ENCODE measurements at regions not wholly inside any gene's neighbourhood (a gene's known extent, or its start where the extent isn't known, plus 50 kb on each side); places are given as distances from the start of the nearest gene placed in this dataset.

DNA sequence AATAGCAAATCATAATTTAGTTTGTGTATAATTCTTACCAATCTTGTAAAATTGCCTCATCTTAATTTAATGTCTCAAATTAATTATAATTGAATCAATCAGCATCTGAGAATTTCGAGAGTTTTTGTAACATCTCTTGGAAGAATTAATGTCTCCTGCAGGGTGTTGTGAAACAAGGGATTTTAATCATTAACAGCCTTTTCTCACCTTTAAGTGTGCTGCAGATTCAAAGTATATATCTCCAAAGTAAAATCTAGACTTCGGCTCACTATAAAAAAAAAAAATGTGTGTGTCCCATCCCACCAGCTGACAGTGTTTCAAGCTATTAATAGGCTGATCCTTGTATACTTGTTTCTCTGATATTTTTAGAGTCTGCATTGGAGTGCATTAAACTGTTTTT is 603.1 kb downstream of the ETNK1 start:
- TF ChIP-seq EZH2phosphoT487 (IDR thresholded peaks at IDR 0.05; ENCODE audit: borderline replicate concordance, low read length) = no peak
- TF ChIP-seq, protein P1, sequence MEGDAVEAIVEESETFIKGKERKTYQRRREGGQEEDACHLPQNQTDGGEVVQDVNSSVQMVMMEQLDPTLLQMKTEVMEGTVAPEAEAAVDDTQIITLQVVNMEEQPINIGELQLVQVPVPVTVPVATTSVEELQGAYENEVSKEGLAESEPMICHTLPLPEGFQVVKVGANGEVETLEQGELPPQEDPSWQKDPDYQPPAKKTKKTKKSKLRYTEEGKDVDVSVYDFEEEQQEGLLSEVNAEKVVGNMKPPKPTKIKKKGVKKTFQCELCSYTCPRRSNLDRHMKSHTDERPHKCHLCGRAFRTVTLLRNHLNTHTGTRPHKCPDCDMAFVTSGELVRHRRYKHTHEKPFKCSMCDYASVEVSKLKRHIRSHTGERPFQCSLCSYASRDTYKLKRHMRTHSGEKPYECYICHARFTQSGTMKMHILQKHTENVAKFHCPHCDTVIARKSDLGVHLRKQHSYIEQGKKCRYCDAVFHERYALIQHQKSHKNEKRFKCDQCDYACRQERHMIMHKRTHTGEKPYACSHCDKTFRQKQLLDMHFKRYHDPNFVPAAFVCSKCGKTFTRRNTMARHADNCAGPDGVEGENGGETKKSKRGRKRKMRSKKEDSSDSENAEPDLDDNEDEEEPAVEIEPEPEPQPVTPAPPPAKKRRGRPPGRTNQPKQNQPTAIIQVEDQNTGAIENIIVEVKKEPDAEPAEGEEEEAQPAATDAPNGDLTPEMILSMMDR (IDR thresholded peaks at IDR 0.05; ENCODE audit: low read depth, low read length, poor library complexity, severe bottlenecking) = no peak
